Panc1 (cell line): ENCODE measurements at regions not wholly inside any gene's neighbourhood (a gene's known extent, or its start where the extent isn't known, plus 50 kb on each side); places are given as distances from the start of the nearest gene placed in this dataset.

ENCODE experiments used
- POLR2AphosphoS5 ChIP-seq: IDR thresholded peaks from 2 replicates; pipeline ENCODE4 v1.6.1; 2012; ENCODE audit warnings: mild to moderate bottlenecking, low read depth, low read length, moderate library complexity
- SIN3A ChIP-seq: IDR thresholded peaks from 2 replicates; pipeline ENCODE4 v1.6.1; 2012; ENCODE audit warnings: low read depth, mild to moderate bottlenecking, low read length, moderate library complexity, borderline replicate concordance; ENCODE audit not compliant: insufficient read depth
- TF ChIP-seq, protein P1 (sequence below): fragments of 450-650 bp; IDR thresholded peaks from 2 replicates; pipeline ENCODE4 v1.5.1; 2017; ENCODE audit warnings: mild to moderate bottlenecking
- TF ChIP-seq, protein P2 (sequence below), 2 experiments: IDR thresholded peaks; 2 replicates each; pipeline ENCODE4 v1.6.1; 2011 to 2012; ENCODE audit warnings: low read depth in 2 of 2, control low read depth in 1 of 2, low read length in 1 of 2, mild to moderate bottlenecking in 1 of 2, moderate library complexity in 1 of 2; ENCODE audit not compliant: insufficient read depth in 1 of 2

DNA sequence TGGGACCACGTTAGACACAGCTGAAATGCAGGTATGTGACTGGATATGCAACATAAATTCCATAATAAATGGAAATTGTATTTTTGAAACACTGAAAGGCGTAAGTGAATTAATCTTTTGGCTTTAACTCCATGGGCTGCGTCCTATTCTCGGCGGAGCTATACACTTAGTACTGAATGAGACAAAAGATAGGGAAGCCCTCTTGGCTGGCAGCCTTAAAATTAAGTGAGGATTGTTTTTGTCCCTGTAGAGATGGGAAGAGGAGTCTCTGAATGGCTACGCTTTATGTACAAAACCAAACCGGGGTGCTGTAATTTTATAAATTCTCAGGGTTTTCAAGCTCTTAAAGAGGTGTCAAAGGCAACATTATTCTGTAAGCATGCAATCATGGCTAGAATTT, 429.8 kb downstream of the QKI start:
- TF ChIP-seq, protein P1, sequence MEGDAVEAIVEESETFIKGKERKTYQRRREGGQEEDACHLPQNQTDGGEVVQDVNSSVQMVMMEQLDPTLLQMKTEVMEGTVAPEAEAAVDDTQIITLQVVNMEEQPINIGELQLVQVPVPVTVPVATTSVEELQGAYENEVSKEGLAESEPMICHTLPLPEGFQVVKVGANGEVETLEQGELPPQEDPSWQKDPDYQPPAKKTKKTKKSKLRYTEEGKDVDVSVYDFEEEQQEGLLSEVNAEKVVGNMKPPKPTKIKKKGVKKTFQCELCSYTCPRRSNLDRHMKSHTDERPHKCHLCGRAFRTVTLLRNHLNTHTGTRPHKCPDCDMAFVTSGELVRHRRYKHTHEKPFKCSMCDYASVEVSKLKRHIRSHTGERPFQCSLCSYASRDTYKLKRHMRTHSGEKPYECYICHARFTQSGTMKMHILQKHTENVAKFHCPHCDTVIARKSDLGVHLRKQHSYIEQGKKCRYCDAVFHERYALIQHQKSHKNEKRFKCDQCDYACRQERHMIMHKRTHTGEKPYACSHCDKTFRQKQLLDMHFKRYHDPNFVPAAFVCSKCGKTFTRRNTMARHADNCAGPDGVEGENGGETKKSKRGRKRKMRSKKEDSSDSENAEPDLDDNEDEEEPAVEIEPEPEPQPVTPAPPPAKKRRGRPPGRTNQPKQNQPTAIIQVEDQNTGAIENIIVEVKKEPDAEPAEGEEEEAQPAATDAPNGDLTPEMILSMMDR = no peak
- TF ChIP-seq, protein P2, sequence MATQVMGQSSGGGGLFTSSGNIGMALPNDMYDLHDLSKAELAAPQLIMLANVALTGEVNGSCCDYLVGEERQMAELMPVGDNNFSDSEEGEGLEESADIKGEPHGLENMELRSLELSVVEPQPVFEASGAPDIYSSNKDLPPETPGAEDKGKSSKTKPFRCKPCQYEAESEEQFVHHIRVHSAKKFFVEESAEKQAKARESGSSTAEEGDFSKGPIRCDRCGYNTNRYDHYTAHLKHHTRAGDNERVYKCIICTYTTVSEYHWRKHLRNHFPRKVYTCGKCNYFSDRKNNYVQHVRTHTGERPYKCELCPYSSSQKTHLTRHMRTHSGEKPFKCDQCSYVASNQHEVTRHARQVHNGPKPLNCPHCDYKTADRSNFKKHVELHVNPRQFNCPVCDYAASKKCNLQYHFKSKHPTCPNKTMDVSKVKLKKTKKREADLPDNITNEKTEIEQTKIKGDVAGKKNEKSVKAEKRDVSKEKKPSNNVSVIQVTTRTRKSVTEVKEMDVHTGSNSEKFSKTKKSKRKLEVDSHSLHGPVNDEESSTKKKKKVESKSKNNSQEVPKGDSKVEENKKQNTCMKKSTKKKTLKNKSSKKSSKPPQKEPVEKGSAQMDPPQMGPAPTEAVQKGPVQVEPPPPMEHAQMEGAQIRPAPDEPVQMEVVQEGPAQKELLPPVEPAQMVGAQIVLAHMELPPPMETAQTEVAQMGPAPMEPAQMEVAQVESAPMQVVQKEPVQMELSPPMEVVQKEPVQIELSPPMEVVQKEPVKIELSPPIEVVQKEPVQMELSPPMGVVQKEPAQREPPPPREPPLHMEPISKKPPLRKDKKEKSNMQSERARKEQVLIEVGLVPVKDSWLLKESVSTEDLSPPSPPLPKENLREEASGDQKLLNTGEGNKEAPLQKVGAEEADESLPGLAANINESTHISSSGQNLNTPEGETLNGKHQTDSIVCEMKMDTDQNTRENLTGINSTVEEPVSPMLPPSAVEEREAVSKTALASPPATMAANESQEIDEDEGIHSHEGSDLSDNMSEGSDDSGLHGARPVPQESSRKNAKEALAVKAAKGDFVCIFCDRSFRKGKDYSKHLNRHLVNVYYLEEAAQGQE (IDR thresholded peaks at IDR 0.05; ENCODE audit: insufficient read depth in 1 of 2, low read depth in 2 of 2, low read length in 1 of 2) = no peak
- no peak for TF ChIP-seq POLR2AphosphoS5
- TF ChIP-seq SIN3A = no peak
